Smooth muscle cell (in vitro differentiated cells): ENCODE measurements at regions not wholly inside any gene's neighbourhood (a gene's known extent, or its start where the extent isn't known, plus 50 kb on each side); places are given as distances from the start of the nearest gene placed in this dataset.

Experiments
- DNase-seq: peaks from one replicate; lab custom pipeline; 2025; ENCODE audit not compliant: unreplicated experiment; lab: John Stamatoyannopoulos, UW
- H2AFZ ChIP-seq: fragments of 200-600 bp; sonication (generic); 2 replicates; pipeline ENCODE4 v1.6.0; 2016; ENCODE audit warnings: antibody characterized with exemption, low read depth, mild to moderate bottlenecking
- H3F3A ChIP-seq: fragments of 200-600 bp; sonication (generic); 2 replicates; pipeline ENCODE4 v1.6.0; 2017; ENCODE audit warnings: antibody characterized with exemption, low read depth
- H3K27ac ChIP-seq: fragments of 200-600 bp; sonication (generic); 2 replicates; pipeline ENCODE4 v1.5.1; 2016; ENCODE audit warnings: low read depth, mild to moderate bottlenecking
- H3K27me3 ChIP-seq: fragments of 200-600 bp; sonication (generic); 2 replicates; pipeline ENCODE4 v1.6.1; 2016; ENCODE audit warnings: low read depth, mild to moderate bottlenecking
- H3K36me3 ChIP-seq: fragments of 200-600 bp; sonication (generic); 2 replicates; pipeline ENCODE4 v1.5.1; 2016; ENCODE audit warnings: low read depth
- H3K4me1 ChIP-seq: fragments of 200-600 bp; sonication (generic); 2 replicates; pipeline ENCODE4 v1.5.1; 2016; ENCODE audit warnings: low read depth
- H3K4me2 ChIP-seq: fragments of 200-600 bp; sonication (generic); 2 replicates; pipeline ENCODE4 v1.6.0; 2016; ENCODE audit warnings: mild to moderate bottlenecking
- H3K4me3 ChIP-seq: fragments of 200-600 bp; sonication (generic); 2 replicates; pipeline ENCODE4 v1.5.1; 2016; ENCODE audit warnings: mild to moderate bottlenecking
- H3K79me2 ChIP-seq: fragments of 200-600 bp; sonication (generic); 2 replicates; pipeline ENCODE4 v1.6.0; 2016; ENCODE audit warnings: low read depth, mild to moderate bottlenecking
- H3K9ac ChIP-seq: fragments of 200-600 bp; sonication (generic); 2 replicates; pipeline ENCODE4 v1.6.0; 2016; ENCODE audit warnings: low read depth
- H3K9me3 ChIP-seq: fragments of 200-600 bp; sonication (generic); replicated peaks from 2 replicates; pipeline ENCODE4 v1.5.1; 2016; ENCODE audit warnings: low read depth
- H4K20me1 ChIP-seq: fragments of 200-600 bp; sonication (generic); 2 replicates; pipeline ENCODE4 v1.6.0; 2016; ENCODE audit warnings: low read depth
- CTCF ChIP-seq: fragments of 200-600 bp; sonication (generic); IDR thresholded peaks from 2 replicates; pipeline ENCODE4 v1.5.1; 2017; ENCODE audit warnings: borderline replicate concordance, mild to moderate bottlenecking, antibody characterized with exemption; ENCODE audit not compliant: insufficient read depth, poor library complexity, severe bottlenecking
- WGBS: methylation state at CpG from one replicate; pipeline ENCODE4 v1.1.7; 2016; ENCODE audit warnings: low lambda C conversion rate; 5-methylcytosine and 5-hydroxymethylcytosine counted together

- no peak overlapping the region for H2AFZ ChIP-seq
- no peaks in the 10 kb centered on the region for H3K36me3 ChIP-seq
- H3K4me3 ChIP-seq: no peak overlapping the region
- no peaks in the 10 kb centered on the region for H3K4me1 ChIP-seq
- no peak overlapping the region for H3K27ac ChIP-seq
- H3K79me2 ChIP-seq: no peaks in the 10 kb centered on the region
- H3K27me3 ChIP-seq: no peaks in the 10 kb centered on the region
- WGBS: 47% methylated on average over 2 of the region's 2 CpGs
- H3K9ac ChIP-seq: no peak overlapping the region
- no peaks in the 10 kb centered on the region for H3K9me3 ChIP-seq
- H4K20me1 ChIP-seq: no peaks in the 10 kb centered on the region
- H3F3A ChIP-seq: no peaks in the 10 kb centered on the region
- DNase-seq: no peak
- TF ChIP-seq CTCF: peak; percentile 61
- H3K4me2 ChIP-seq: no peak overlapping the region
Measured at GRCh38 chr5:8756498-8757084, 789.3 kb downstream of the SEMA5A start.

- no peak for DNase-seq
- 36% methylated on average over 3 of the region's 3 CpGs for WGBS
- Histone ChIP-seq H3K9ac (no peak overlapping the region), H3K4me1 (no peaks in the 10 kb centered on the region), H3K36me3 (no peaks in the 10 kb centered on the region), H4K20me1 (no peaks in the 10 kb centered on the region), H3F3A (no peaks in the 10 kb centered on the region), H3K27me3 (no peaks in the 10 kb centered on the region), H3K4me2 (no peak overlapping the region), H3K27ac (no peak overlapping the region), H2AFZ (no peak overlapping the region), H3K79me2 (no peaks in the 10 kb centered on the region), H3K4me3 (no peak overlapping the region), H3K9me3 (no peaks in the 10 kb centered on the region)
- no peak for TF ChIP-seq CTCF
Measured at GRCh38 chr5:8765886-8766285, 780.0 kb downstream of the SEMA5A start.

- no peak for DNase-seq
- TF ChIP-seq CTCF: no peak
- Histone ChIP-seq H3K4me2 (no peak overlapping the region), H2AFZ (no peak overlapping the region), H3K9ac (no peak overlapping the region), H3K9me3 (no peaks in the 10 kb centered on the region), H3K36me3 (no peaks in the 10 kb centered on the region), H3K27me3 (no peaks in the 10 kb centered on the region), H3F3A (no peaks in the 10 kb centered on the region), H3K79me2 (no peaks in the 10 kb centered on the region), H3K4me1 (no peaks in the 10 kb centered on the region), H4K20me1 (no peaks in the 10 kb centered on the region), H3K4me3 (no peak overlapping the region), H3K27ac (no peak overlapping the region)
- 49% methylated on average over 1 of the region's 1 CpG for WGBS
Measured at GRCh38 chr5:8766448-8766847, 779.4 kb downstream of the SEMA5A start.

GRCh38 chr5:8767111-8767510 is 778.8 kb downstream of the SEMA5A start:
- Histone ChIP-seq H3K36me3 (no peaks in the 10 kb centered on the region), H3K79me2 (no peaks in the 10 kb centered on the region), H3K4me1 (no peaks in the 10 kb centered on the region), H3K27me3 (no peaks in the 10 kb centered on the region), H3K9me3 (no peaks in the 10 kb centered on the region), H4K20me1 (no peaks in the 10 kb centered on the region), H3K4me3 (no peak overlapping the region), H3K27ac (no peak overlapping the region), H3K4me2 (no peak overlapping the region), H3F3A (no peaks in the 10 kb centered on the region), H3K9ac (no peak overlapping the region), H2AFZ (no peak overlapping the region)
- no peak for TF ChIP-seq CTCF
- no peak for DNase-seq
- 96% methylated on average over 3 of the region's 3 CpGs for WGBS
